Fibroblast of villous mesenchyme (primary cell): ENCODE measurements at regions not wholly inside any gene's neighbourhood (a gene's known extent, or its start where the extent isn't known, plus 50 kb on each side); places are given as distances from the start of the nearest gene placed in this dataset.
A peak's percentile ranks its signal among the peaks of the same experiment; 100 is the strongest.

ENCODE experiments used
- DNase-seq: peaks from one replicate; pipeline ENCODE4 v3.0.0-alpha.2; 2010; ENCODE audit warnings: low read depth
- H3K4me3 ChIP-seq: 2 replicates; pipeline ENCODE4 v1.5.1; 2011; ENCODE audit warnings: low read depth, mild to moderate bottlenecking, low read length
- TF ChIP-seq, protein P1 (sequence below): IDR thresholded peaks from 2 replicates; pipeline ENCODE4 v1.5.1; 2012; ENCODE audit warnings: low read depth, mild to moderate bottlenecking, low read length; ENCODE audit not compliant: insufficient read depth

GRCh38 chr3:139292711-139293664 lies 50.8 kb upstream of the MRPS22 start:
- DNase-seq = peak; percentile 95
- no peak overlapping the region for H3K4me3 ChIP-seq
- TF ChIP-seq, protein P1, sequence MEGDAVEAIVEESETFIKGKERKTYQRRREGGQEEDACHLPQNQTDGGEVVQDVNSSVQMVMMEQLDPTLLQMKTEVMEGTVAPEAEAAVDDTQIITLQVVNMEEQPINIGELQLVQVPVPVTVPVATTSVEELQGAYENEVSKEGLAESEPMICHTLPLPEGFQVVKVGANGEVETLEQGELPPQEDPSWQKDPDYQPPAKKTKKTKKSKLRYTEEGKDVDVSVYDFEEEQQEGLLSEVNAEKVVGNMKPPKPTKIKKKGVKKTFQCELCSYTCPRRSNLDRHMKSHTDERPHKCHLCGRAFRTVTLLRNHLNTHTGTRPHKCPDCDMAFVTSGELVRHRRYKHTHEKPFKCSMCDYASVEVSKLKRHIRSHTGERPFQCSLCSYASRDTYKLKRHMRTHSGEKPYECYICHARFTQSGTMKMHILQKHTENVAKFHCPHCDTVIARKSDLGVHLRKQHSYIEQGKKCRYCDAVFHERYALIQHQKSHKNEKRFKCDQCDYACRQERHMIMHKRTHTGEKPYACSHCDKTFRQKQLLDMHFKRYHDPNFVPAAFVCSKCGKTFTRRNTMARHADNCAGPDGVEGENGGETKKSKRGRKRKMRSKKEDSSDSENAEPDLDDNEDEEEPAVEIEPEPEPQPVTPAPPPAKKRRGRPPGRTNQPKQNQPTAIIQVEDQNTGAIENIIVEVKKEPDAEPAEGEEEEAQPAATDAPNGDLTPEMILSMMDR = no peak

DNA sequence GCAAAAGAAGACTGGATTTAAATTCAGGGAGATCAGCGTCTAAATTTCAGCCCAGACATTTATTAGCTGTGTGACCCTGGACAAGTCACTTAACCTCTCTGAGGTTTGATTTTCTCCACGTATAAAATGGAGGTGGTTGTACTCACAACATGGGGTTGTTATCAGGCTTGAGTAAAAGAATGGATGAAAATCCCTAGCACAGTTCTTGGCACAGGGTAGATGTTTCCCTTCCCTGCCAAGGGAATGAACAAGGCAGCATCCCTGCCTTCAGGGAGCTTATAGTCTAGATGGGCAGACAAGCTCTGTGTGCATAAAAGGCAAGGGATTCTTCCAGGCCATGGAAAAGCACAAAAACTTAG lies 50.2 kb upstream of the MRPS22 start:
- H3K4me3 ChIP-seq = no peak overlapping the region
- TF ChIP-seq, protein P1 = no peak
- no peak for DNase-seq
